Activated CD4-positive, alpha-beta T cell treated with anti-CD3 and anti-CD28 coated beads, Interleukin-2, Interleukin-6, amounts not matched to agents 100 ng/mL and 50 ng/mL, durations not matched to agents 16 hours and 8 hours (primary cell): ENCODE measurements at regions not wholly inside any gene's neighbourhood (a gene's known extent, or its start where the extent isn't known, plus 50 kb on each side); places are given as distances from the start of the nearest gene placed in this dataset.
"Not testable (repeated sequence)": the region's sequence is repeated elsewhere in the genome, so short reads cannot be mapped to it uniquely, and the experiment has no call there.

Experiments
- DNase-seq: peaks from one replicate; pipeline ENCODE4 v3.0.0-alpha.2; 2020

DNA sequence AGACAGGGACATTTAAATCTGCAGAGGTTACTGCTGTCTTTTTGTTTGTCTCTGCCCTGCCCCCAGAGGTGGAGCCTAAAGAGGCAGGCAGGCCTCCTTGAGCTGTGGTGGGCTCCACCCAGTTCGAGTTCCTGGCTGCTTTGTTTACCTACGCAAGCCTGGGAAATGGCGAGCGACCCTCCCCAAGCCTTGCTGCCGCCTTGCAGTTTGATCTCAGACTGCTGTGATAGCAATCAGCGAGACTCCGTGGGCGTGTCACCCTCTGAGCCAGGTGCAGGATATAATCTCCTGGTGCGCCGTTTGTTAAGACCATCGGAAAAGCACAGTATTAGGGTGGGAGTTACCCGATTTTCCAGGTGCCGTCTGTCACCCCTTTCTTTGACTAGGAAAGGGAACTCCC is 93.3 kb downstream of the ANKRD30BL start:
- not testable (repeated sequence) for DNase-seq

GRCh38 chr2:132065391-132065790 is 96.4 kb downstream of the ANKRD30BL start:
- DNase-seq, result not testable (repeated sequence)

DNA sequence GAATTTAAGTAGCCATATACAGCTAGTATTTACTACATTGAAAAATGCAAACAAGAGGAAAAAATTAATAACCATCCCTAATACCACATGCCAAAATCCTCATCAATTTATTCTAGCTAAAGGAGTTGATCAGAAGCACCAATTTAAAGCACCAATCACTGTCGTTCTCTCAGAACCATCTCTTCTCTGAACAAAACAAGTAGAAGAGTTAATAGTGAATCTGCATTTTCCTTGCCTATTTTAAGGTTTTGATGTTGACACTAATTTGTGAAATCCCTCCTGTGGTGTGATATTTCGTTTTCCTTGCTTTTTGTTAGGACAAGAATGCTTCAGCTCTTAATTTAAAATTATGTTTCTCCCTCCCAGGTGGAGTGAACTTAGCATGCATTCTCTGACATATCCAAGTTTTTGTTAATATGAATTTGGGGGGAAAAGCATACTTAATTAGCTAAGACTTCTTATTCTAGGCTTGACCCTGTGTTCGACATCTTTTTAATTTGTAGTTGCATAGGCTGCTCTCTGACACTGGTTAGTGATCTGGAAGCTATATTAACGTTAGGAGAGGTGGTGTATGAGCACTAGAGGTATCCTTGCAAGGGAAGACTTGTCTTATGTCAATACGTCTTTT is 122.0 kb downstream of the ANKRD30BL start:
- not testable (repeated sequence) for DNase-seq

GRCh38 chr2:132038883-132039235 is 122.9 kb downstream of the ANKRD30BL start:
- DNase-seq, result not testable (repeated sequence)

- DNase-seq, result no peak
Measured at GRCh38 chr2:132038179-132038882, 123.4 kb downstream of the ANKRD30BL start.

DNA sequence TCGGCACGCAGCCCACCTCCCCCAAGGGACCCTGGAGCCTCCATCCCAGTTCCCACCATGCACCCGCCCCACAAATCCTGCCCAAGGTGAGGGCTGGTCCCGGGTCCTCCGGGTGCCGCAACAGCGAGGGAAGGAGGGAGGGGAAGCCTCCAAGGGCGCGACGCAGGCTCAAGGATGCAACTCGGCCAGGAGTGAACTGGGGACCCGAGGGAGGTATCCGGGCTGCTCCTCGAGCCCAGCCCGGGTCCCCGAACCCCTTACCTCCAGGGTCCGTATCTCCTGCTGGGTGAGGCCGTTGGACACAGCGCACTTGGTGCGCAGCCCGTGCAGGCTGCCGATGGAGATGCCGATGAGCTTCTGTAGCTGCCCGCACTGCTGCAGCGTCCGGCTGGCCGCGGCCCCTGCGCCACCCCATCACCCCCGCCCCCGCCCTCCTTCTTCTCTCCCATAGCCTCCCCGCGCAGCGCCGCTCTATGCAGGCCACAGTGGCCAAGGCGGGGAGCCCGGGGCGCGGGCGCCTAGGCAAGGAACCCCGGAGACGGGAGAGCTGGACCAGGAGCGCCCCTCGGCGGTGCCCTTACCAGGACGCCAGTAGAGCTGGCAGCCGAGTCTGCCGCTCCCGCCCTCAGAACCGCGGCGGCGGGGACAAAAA is 124.1 kb downstream of the ANKRD30BL start:
- peak; percentile 3 for DNase-seq

- no peak for DNase-seq
Measured at GRCh38 chr2:132034646-132035045, 127.1 kb downstream of the ANKRD30BL start.

DNA sequence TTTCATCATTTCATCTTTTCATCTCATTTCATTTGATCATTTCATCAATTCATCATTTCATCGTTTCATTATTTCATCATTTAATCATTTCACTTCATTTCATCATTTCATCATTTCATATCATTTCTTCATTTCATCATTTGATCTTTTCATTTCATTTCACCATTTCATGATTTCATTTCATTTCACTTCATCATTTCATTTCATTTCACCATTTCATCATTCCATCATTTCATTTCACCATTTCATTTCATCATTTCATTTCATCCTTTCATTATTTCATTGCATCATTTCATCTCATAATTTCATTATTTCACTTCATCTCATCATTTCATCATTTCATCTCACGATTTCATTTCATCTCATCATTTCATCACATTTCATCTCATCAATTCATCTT is 127.8 kb downstream of the ANKRD30BL start:
- DNase-seq, result no peak

DNA sequence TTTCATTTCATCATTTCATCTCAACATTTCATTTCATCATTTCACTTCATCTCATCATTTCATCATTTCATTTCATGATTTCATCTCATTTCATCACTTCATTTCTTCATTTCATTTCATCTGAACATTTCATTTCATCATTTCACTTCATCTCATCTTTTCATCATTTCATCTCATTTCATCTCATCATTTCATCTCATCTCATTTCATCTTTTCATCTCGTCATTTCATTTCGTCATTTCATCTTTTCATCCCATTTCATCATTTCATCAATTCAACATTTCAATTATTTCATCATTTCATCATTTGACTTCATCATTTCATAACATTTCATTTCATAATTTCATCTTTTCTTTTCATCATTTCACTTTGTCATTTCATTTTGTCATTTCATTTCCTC is 128.4 kb downstream of the ANKRD30BL start:
- no peak for DNase-seq

GRCh38 chr2:132012046-132012445 is 149.7 kb downstream of the ANKRD30BL start:
- not testable (repeated sequence) for DNase-seq

DNA sequence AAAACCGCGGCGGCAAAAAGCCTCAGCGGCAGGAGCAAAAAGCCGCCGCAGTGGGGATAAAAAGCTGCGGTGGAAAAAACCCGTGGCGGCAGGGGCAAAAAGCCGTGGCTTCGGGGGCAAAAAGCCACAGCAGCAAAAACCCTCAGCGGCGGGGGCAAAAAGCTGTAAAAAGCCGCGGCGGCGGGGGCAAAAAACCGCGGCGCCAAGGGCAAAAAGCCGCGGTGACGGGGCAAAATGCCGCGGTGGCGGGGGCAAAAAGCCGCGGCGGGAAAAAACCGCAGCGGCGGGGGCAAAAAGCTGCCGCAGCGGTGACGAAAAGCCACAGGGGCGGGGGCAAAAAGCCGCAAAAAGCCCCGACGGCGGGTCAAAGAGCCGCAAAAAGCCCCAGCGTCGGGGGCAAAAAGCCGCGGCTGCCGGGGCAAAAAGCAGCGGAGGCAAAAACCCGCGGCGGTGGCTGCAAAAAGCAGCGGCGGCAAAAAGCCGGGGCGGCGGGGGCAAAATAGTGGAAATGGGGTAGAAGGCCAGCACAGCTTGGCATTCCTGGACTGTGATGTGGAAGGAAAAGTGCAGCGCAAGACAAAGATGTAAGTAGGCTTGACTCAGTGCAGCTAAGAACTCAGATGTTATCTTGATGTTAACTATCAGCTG is 151.8 kb downstream of the ANKRD30BL start:
- DNase-seq, result no peak

GRCh38 chr2:132009177-132009873 is 152.4 kb downstream of the ANKRD30BL start:
- DNase-seq, result no peak

- DNase-seq, result not testable (repeated sequence)
Measured at GRCh38 chr2:131990751-131991150, 171.0 kb downstream of the ANKRD30BL start.

DNA sequence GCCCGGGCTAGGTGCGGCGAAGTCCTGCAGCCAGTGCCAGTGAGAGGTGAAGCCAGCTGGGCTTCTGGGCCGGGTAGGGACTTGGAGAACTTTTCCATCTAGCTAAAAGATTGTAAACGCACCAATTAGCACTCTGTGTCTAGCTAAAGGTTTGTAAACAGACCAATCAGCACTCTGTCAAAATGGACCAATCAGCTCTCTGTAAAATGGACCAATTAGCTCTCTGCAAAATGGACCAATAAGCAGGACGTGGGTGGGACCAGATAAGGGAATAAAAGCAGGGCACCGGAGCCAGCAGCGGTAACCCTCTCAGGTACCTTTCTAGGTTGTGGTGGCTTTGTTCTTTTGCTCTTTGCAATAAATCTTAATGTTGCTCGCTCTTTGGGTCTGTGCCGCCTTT is 195.1 kb downstream of the ANKRD30BL start:
- not testable (repeated sequence) for DNase-seq

DNA sequence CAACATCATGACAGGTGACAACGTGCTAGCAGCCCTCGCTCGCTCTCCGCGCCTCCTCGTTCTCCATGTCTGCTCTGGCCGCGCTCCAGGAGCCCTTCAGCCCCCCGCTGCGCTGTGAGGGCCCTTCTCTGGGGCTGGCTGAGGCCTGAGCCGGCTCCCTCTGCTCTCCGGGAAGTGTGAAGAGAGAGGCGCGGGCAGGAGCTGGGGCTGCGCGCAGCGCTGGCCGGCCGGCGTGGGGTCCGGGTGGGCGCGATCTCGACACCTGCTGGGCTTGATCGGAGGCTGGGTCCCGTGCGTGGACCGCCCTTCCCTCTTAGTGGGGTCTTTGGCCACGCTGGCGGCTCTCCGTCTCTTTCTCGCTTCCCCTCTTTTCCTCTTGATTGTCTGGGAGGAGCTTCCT is 195.5 kb downstream of the ANKRD30BL start:
- no peak for DNase-seq

GRCh38 chr2:131958019-131958609 is 203.6 kb downstream of the ANKRD30BL start:
- not testable (repeated sequence) for DNase-seq

GRCh38 chr2:131948641-131949040 is 213.1 kb downstream of the ANKRD30BL start:
- not testable (repeated sequence) for DNase-seq

DNA sequence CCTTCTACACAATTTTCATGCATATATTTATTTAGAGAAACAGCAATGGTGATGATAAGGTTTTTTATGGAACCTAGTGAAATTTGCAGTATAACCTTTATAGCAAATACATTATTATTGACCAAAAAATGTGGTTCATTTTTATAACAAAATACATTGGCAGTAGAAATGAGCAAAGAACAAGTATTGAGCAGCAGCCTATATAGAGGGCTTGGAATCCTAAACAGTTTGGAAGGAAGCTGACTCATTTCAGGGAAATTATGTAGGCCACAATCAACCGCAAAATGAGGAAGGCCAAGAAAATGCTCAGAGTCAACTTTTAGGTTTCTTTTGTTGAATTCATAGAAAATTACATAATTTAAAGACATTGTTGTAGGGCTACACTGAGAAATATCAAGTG is 238.5 kb downstream of the ANKRD30BL start:
- not testable (repeated sequence) for DNase-seq

DNA sequence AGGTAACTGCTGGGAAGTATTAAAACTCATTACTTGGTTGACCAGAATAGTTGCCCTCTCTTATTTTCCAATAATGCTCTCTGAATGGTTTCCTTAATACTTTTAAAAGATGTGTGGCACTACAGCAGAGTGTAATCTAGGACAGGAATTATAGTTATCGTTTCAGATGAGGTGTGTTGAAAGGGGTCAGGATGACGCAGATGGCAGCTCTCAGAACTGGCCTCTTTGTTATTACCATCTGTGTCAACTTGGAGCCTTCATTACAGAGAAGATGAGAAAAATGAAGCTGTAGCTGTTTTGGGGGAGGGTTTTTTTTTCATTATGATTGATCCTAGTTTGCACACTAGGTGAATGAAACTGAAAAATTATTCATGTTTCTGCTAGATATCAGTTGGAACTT is 238.9 kb downstream of the ANKRD30BL start:
- DNase-seq, result not testable (repeated sequence)
